PC-3 (cell line): ENCODE measurements at regions not wholly inside any gene's neighbourhood (a gene's known extent, or its start where the extent isn't known, plus 50 kb on each side); places are given as distances from the start of the nearest gene placed in this dataset.
A peak's percentile ranks its signal among the peaks of the same experiment; 100 is the strongest.

ENCODE experiments used
- ATAC-seq: fragments of 200-7000 bp; cut with Tn5 transposase; 2 replicates; pipeline ENCODE4 v1.9.1; 2020; ENCODE audit warnings: mild to moderate bottlenecking, moderate library complexity
- BruUV-seq: library from RNA; stranded (reverse); fragments of 400-500 nt; replicated peaks from 2 replicates; lab custom pipeline; 2021; lab: Mats Ljungman, UMichigan
- CTCF ChIA-PET: fragments of 300-600 bp; sonication (Branson Sonifier 250); formaldehyde crosslinking; loops from one replicate; lab custom pipeline; 2022; ENCODE audit warnings: antibody characterized with exemption; lab: Charles Lee
- POLR2A ChIA-PET: fragments of 300-600 bp; sonication (Branson Sonifier 250); formaldehyde crosslinking; loops from one replicate; lab custom pipeline; 2022; ENCODE audit warnings: antibody characterized with exemption; ENCODE audit not compliant: unreplicated experiment; lab: Charles Lee
- DNase-seq: peaks from one replicate; pipeline ENCODE4 v3.0.0-alpha.2; 2015
- H2AFZ ChIP-seq: fragments of 300-600 bp; sonication (generic); 2 replicates; pipeline ENCODE4 v1.6.0; 2016; ENCODE audit warnings: antibody characterized with exemption, low read length
- H3F3A ChIP-seq: fragments of 300-600 bp; sonication (generic); one replicate; pipeline ENCODE4 v1.6.0; 2017; ENCODE audit warnings: antibody characterized with exemption, low read length, control low read depth, mild to moderate bottlenecking; ENCODE audit not compliant: unreplicated experiment
- H3K27ac ChIP-seq: fragments of 300-600 bp; sonication (generic); 2 replicates; pipeline ENCODE4 v1.5.1; 2016; ENCODE audit warnings: mild to moderate bottlenecking, low read length
- H3K27me3 ChIP-seq: fragments of 300-600 bp; sonication (generic); 2 replicates; pipeline ENCODE4 v1.6.1; 2016; ENCODE audit warnings: low read length, mixed read lengths
- H3K36me3 ChIP-seq: fragments of 300-600 bp; sonication (generic); 2 replicates; pipeline ENCODE4 v1.6.1; 2016; ENCODE audit warnings: low read depth, mixed run types, low read length, mixed read lengths
- H3K4me1 ChIP-seq: fragments of 300-600 bp; sonication (generic); 2 replicates; pipeline ENCODE4 v1.5.1; 2016; ENCODE audit warnings: low read length; ENCODE audit not compliant: insufficient read depth
- H3K4me2 ChIP-seq: fragments of 300-600 bp; sonication (generic); 2 replicates; pipeline ENCODE4 v1.6.0; 2016; ENCODE audit warnings: low read length
- H3K4me3 ChIP-seq: fragments of 300-600 bp; sonication (generic); 2 replicates; pipeline ENCODE4 v1.5.1; 2016; ENCODE audit warnings: mild to moderate bottlenecking, low read length, mixed read lengths
- H3K79me2 ChIP-seq: fragments of 300-600 bp; sonication (generic); 2 replicates; pipeline ENCODE4 v1.6.1; 2017; ENCODE audit warnings: low read length, mixed read lengths
- H3K9ac ChIP-seq: fragments of 300-600 bp; sonication (generic); 2 replicates; pipeline ENCODE4 v1.6.0; 2016; ENCODE audit warnings: mild to moderate bottlenecking, low read length
- H3K9me2 ChIP-seq: fragments of 300-600 bp; sonication (generic); replicated peaks from 2 replicates; pipeline ENCODE4 v1.6.1; 2016; ENCODE audit warnings: mixed run types, low read length, mixed read lengths
- H3K9me3 ChIP-seq: fragments of 300-600 bp; sonication (generic); 2 replicates; pipeline ENCODE4 v1.6.1; 2016; ENCODE audit warnings: low read length, mixed read lengths
- H4K20me1 ChIP-seq: fragments of 300-600 bp; sonication (generic); 2 replicates; pipeline ENCODE4 v1.6.1; 2016; ENCODE audit warnings: low read length, mixed read lengths
- CTCF ChIP-seq: fragments of 300-600 bp; sonication (generic); conservative IDR thresholded peaks from 2 replicates; pipeline ENCODE4 v1.5.1; 2017; ENCODE audit warnings: antibody characterized with exemption, low read depth, mild to moderate bottlenecking, low read length
- EZH2 ChIP-seq: fragments of 300-600 bp; sonication (generic); IDR thresholded peaks from one replicate; pipeline ENCODE4 v1.6.1; 2017; ENCODE audit warnings: antibody characterized with exemption, mild to moderate bottlenecking, low read length; ENCODE audit not compliant: unreplicated experiment
- EZH2phosphoT487 ChIP-seq: fragments of 300-600 bp; sonication (generic); IDR thresholded peaks from 2 replicates; pipeline ENCODE4 v1.6.1; 2018; ENCODE audit warnings: mild to moderate bottlenecking, antibody characterized with exemption, low read length, borderline replicate concordance
- intact Hi-C: fragments of 100-400 bp; cut with micrococcal nuclease; formaldehyde crosslinking; loops from 2 replicates; pipeline ENCODE4 v1.9.0; 2023

- Histone ChIP-seq H3K4me3 (no peak overlapping the region), H3K4me1 (no peaks in the 10 kb centered on the region), H3K9me3 (no peaks in the 10 kb centered on the region), H3K79me2 (no peaks in the 10 kb centered on the region), H3K4me2 (no peak overlapping the region), H3K9ac (no peak overlapping the region), H3K9me2 (no peaks in the 10 kb centered on the region), H3K27me3 (0 out of 2 replicates have a peak, but pooled peaks cover 3% of the 10 kb centered on the region), H3K27ac (no peak overlapping the region), H3F3A (no peaks in the 10 kb centered on the region), H2AFZ (no peak overlapping the region), H4K20me1 (no peaks in the 10 kb centered on the region), H3K36me3 (no peaks in the 10 kb centered on the region)
- TF ChIP-seq CTCF (peak; percentile 86), EZH2phosphoT487 (no peak), EZH2 (no peak)
- POLR2A ChIA-PET: interaction anchor here (0.6 kb wide), 2 partner anchors 8 to 1243 kb away, joined by 3 read pairs; no protein-coding TSS in a partner anchor
- BruUV-seq: no TSS peak
- intact Hi-C loops: loop anchor here (1.0 to 2.0 kb wide), 8 partner anchors 102 to 1644 kb away; no protein-coding TSS in a partner anchor
- CTCF ChIA-PET: interaction anchor here (0.6 to 2.8 kb wide), 22 partner anchors 101 to 1334 kb away, joined by 3 to 94 read pairs (median 4); no protein-coding TSS in a partner anchor
- ATAC-seq: peak; percentile 86
- DNase-seq: peak; percentile 93
These were observed 244.5 kb upstream of the ANKRD30A start for GRCh38 chr10:36880898-36881297.

GRCh38 chr10:36872702-36873393 lies 252.6 kb upstream of the ANKRD30A start:
- ChIA-PET CTCF (interaction anchor here (2.2 kb wide), 1 partner anchor 1259 kb away, joined by 6 read pairs; no protein-coding TSS in a partner anchor), POLR2A (interaction anchor here (0.7 kb wide), 1 partner anchor 8 kb away, joined by 3 read pairs; no protein-coding TSS in a partner anchor)
- Histone ChIP-seq H3K4me2 (no peak overlapping the region), H3K27me3 (0 out of 2 replicates have a peak, but pooled peaks cover 3% of the 10 kb centered on the region), H3F3A (no peaks in the 10 kb centered on the region), H3K4me1 (no peaks in the 10 kb centered on the region), H2AFZ (0 out of 2 replicates have a peak overlapping the region, but pooled peaks have one; percentile 2), H3K79me2 (no peaks in the 10 kb centered on the region), H3K9me3 (no peaks in the 10 kb centered on the region), H3K9ac (no peak overlapping the region), H3K4me3 (no peak overlapping the region), H4K20me1 (no peaks in the 10 kb centered on the region), H3K9me2 (no peaks in the 10 kb centered on the region), H3K27ac (no peak overlapping the region), H3K36me3 (no peaks in the 10 kb centered on the region)
- no peak for DNase-seq
- BruUV-seq: no TSS peak
- TF ChIP-seq CTCF: no peak
- TF ChIP-seq EZH2: no peak
- TF ChIP-seq EZH2phosphoT487: no peak
- intact Hi-C loops: no loop called here
- ATAC-seq: no peak

- ChIA-PET CTCF (no interaction called here), POLR2A (no interaction called here)
- Histone ChIP-seq H3K79me2 (no peaks in the 10 kb centered on the region), H3K27me3 (no peaks in the 10 kb centered on the region), H3K36me3 (no peaks in the 10 kb centered on the region), H3K9ac (no peak overlapping the region), H3K9me2 (no peaks in the 10 kb centered on the region), H3K27ac (no peak overlapping the region), H2AFZ (no peak overlapping the region), H3K4me1 (no peaks in the 10 kb centered on the region), H3K9me3 (no peaks in the 10 kb centered on the region), H3F3A (no peaks in the 10 kb centered on the region), H4K20me1 (no peaks in the 10 kb centered on the region), H3K4me3 (no peak overlapping the region), H3K4me2 (no peak overlapping the region)
- ATAC-seq: no peak
- intact Hi-C loops: no loop called here
- DNase-seq: no peak
- BruUV-seq: no TSS peak
- TF ChIP-seq EZH2phosphoT487 (no peak), CTCF (no peak), EZH2 (no peak)
These were observed 284.6 kb upstream of the ANKRD30A start for GRCh38 chr10:36840788-36841187.
